ENCODE measurements at regions not wholly inside any gene's neighbourhood (a gene's known extent, or its start where the extent isn't known, plus 50 kb on each side); places are given as distances from the start of the nearest gene placed in this dataset.

GRCh38 chr3:135513106-135514059, 452.1 kb upstream of the PPP2R3A start:
- TF ChIP-seq CTCF (IDR thresholded peaks at IDR 0.05) (no peak), POLR2A (IDR thresholded peaks at IDR 0.05) (no peak)
